HG03139 (cell line): ENCODE measurements at regions not wholly inside any gene's neighbourhood (a gene's known extent, or its start where the extent isn't known, plus 50 kb on each side); places are given as distances from the start of the nearest gene placed in this dataset.

ENCODE experiments used
- ATAC-seq: cut with Tn5 transposase; IDR thresholded peaks from one replicate; pipeline ENCODE4 v1.9.1; 2021; ENCODE audit not compliant: unreplicated experiment

DNA sequence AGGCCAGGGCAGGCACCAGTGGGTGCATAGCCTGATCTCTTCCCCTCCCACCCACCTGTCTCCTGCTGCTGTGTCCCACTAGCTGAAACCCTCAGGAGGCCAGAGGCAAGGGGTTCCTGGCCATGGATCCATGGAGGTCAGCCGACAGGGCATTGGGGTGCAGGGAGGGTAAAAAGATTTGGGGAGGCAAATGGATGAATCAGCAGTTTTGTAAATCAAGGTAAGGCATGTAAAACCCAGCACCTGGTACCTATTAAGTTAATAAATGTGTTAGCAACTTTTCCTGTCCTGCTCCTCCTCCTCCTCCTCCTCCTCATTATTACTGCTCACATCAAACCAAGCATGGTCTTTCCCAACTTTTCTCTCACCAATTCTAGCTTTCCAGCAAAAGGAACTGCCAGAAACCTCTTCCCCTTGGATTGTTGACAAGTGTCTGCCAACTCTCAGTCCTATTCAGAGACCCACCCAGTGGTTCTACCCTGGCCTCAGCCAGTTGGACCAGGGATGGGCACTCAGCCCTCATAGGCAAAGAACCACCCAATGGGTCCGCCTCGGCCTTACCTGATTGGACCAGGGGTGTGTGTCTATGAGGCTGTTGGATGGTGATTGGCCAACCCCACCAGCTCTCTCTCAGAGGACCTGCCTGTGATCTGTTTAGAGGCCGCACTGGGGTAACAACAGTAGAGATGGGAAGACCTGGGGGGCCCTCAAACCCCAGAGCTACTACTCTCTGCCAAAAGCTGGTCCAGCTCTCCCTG, 155.7 kb upstream of the GSC start:
- no peak for ATAC-seq

DNA sequence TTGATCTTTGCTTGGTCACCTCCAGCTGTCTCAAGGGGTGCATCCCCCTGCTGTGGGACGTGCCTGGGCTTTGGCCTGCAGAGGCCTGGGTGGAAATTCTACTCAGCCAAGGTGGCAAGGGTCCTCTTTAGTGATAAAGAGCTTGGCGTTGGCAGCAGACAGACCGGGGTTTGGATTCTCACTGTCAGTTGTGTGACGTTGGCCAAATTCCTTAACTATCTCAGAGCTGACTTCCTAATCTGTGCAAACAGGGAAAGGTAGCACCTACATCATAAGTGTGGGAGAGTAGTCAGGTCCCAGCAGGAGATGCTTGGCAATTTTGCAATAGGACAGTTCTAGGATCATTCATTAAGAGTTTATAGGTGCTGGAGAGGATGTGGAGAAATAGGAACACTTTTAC, 154.3 kb upstream of the GSC start:
- no peak for ATAC-seq

DNA sequence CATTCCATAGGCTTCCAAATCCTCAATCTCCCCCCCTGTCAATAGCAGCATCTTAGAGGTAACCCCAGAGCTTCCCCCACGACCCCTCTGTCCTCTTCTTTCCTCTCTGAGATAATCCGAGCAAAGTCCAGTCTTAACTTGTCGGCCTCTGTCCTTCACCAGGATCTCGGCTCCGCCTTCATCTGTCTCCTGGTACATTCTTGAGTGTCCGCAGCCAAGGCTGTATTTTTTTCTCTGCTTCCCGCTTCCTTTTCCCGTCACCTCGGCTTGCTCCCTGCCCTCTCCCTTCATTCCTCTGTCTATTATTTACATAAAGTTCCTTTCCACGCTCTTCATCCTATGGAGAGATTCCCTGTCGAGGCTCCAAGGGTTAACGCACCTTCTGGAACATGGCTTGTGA, 153.9 kb upstream of the GSC start:
- ATAC-seq = no peak

DNA sequence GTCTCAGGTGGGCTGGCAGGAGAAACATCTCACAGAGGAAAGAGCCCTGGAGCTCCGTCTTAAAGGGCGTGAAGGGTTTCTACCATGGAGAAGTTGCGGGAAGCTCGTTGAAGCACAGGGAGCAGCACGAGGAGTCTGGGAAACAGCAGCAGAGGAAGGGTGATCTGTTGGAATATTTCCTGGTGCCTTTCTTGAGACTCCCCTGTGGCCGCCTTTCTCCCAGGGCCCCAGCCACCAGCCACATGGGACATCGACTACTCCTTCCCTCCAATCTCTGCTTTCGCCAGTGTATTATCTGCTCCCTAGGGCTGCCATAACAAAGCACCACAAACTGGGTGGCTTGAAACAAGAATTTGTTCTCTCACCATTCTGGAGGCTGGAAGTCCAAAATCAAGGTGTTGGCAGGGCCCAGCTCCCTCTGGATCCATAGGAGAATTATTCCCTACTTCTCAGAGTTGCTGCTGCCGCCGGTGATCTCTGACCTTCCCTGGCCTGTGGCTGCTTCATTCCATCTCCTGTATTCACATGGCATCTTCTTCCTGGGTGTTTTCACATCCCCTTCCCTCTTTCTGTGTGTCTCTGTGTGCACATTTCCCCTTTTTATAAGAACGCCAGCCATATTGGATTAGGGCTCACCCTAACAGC, 152.8 kb upstream of the GSC start:
- no peak for ATAC-seq

DNA sequence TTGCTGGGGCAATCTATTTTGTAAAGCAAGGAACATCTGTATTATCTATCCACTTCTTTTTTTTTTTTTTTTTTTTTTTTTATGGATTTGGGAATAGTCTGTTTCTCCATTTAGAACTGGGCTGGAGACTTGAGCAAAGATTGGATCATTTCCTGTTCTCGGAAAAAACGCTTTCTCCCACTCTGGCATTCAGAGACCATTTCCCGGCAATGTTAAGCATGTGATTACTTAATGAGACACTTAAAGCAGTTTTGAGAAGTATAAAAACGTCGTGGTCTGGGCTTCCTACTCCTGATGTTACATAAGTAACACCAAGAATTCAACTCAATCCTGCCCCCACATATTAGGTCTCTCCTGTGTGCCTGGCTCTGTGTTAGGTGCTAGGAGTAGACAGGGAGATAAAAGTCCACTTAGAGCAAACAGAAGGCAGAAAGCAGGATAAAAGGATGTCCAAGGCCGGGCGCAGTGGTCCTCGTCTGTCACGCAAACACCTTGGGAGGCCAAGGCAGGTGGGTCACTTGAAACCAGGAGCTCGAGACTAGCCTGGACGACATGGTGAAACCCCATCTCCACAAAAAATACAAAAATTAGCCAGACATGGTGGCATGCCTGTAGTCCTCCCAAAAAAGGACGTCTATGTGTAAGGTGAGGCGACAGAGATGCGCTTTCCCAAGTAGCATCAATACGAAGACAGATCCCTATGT, 152.1 kb upstream of the GSC start:
- no peak for ATAC-seq

DNA sequence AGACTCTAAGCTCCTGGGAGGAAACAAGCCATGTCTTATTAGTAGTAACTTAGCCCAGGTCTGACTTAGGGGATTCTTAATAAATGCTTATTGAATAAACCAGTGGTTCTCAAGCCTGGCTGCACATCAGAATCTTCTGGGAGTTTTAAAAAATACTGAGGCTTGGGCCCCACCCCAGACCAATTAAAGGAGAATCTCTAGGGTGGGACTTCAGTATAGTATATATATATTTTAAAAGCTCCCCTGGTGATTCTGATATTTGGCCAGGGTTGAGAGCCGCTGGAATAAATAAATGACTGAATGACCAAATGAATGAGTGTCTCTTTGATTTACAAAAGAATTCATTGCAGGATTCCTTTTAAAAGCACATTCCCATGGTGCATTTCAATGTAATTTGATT, 151.5 kb upstream of the GSC start:
- no peak for ATAC-seq

DNA sequence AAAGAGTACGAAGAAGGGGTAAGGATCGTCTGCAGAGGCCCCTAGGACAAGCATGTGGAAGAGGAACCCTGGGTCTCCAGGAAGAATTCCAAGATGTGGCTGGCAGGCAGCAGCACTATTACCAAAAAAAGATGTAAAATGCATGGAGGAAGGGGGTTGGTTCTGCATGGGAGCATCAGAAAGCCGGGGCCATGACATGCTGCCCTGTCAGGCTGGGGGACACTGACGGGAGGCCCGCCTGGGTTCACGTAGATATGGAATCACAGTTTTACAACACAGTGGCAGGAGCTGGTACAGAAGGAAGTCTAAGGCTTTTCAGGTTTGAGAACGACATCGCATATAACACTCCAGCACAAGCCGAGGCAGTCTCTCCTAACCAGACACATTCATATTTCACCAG, 150.0 kb upstream of the GSC start:
- no peak for ATAC-seq

DNA sequence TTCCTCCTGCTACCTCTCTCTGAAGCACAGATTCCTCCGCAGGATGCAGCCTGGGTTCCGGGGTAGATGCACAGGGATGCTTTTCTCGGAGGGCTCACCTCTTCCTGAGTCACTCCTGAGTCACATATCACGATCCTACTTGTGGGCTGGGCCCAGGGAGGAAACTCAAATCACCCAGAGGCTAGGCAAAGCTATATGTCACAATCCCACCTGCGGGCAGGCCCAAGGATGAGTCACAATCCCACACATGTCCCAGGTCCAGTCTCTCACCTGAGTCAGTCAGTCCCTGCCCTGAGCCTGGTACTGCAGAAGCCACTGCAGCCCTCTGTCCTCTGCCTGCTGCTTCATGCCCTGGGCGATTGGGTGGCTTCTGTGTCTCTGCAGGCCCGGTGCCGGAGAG, 149.0 kb upstream of the GSC start:
- ATAC-seq = no peak

DNA sequence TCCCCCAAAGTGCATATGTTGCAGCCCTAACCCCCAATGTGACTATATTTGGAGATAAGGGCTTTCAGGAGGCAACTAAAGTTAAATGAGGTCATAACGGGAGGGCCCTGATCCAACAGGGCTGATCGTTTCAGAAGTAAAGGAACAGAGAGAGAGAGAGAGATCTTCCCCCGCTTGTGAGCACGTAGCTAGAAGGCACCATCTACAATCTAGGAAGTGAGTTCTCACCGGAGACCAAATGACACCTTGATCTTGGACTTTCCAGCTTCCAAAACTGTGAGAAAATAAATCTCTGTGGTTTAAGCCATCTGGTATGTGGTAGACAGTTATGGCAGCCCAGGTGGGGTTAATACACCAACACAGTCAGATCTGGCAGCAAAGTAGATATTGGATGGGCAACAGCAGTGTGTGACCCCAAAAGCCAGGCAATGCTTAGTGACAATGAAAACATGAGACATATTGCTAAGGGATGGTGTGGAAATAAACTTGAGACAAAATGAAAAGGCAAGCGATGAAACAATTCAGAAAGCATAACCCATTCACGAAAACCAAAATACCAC, 147.2 kb upstream of the GSC start:
- ATAC-seq = no peak

DNA sequence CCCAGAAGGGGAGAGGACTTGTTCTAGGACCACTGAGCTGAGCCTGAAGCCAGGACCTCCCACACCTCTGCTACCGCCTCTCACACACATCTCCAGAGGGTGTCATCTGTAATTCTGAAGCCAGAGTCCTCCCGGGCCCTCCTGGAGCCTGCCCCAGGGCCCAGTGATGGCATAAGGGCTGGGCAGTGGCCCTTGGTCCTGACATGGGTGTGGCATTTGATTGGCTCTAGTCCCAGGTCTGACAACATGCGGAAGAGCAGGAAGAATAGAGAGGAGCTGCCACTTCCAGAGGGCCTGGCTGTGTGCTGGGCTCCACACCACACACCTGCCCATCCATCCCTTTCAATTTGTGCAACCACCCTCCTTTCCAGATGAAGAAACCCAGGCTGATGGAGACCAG, 144.3 kb upstream of the GSC start:
- ATAC-seq = no peak

DNA sequence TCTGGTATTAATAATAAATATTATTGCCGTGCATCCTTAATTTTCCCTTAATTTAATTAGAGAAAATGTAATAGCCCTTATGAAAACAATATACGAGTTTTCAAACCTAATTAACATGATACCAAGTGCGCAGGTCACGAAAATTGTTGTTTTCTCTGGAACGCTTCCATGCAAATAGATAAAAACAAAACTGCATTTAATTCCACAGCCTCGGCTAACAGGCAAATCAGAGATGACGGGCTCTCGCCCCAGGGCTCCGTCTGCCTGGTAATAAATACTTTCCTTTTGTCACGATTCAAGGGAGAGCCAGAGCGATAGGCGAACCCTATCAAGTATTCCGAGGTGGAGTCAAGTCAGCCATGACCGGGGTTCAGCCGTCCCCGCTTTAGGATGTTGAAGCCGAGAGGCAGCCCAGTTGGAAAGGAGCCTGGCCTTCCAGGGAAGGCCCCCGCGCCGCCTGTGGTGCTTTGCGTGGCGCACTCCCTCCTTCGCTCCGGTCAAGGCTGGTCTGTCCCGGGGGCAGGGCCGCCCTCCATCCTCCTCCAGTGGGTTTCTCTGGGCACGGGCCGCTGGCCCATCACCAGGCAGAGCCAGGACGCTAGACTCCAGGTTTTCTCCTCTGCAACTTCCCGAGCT, 137.8 kb upstream of the GSC start:
- ATAC-seq = no peak

DNA sequence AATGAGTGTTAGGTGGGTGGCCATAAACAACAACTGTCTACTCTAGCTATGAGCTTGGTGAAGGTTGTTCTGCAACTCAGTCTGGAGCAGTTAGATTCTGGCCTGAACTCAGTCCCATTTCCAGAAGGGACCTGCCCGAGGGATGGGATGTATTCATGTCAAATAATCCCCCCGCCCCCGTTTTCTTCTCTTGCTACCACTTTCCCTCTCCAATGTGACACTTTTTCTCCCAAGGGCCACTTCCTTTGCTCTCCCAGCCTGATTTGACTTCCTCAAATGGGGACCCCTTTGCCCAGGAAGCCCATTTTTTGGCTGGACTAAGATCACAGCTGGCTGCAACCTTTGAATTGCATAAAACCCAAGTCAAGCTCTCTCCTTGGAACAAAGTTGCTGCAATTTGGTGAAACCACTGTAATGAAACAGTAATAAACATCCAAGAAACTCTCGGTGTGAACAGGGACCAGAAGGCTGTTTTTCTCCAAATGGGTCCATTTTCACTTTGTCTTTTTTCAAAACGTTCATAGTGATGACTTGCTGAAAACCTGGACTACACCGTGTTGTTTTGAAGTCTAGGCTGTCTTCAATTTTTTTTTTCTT, 137.2 kb upstream of the GSC start:
- no peak for ATAC-seq

DNA sequence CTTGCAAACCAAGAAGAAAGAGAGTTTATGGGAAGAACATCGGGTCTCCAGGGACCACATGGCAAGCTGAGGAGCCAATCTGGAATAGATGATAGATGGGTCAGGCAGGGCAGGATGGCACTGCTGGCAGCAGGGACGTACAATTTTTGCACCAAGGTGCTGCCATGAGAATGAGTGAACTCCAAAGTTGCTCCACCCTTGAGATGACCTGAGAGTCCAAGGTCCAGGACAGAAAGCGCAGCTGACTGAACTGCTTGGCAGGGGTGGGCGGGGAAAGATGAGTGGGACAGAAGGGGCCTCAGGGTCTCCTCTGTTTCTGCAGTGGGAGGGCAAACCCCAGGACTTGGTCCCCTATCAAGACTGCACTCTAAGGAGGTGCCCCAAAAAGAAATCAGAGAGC, 136.7 kb upstream of the GSC start:
- no peak for ATAC-seq

DNA sequence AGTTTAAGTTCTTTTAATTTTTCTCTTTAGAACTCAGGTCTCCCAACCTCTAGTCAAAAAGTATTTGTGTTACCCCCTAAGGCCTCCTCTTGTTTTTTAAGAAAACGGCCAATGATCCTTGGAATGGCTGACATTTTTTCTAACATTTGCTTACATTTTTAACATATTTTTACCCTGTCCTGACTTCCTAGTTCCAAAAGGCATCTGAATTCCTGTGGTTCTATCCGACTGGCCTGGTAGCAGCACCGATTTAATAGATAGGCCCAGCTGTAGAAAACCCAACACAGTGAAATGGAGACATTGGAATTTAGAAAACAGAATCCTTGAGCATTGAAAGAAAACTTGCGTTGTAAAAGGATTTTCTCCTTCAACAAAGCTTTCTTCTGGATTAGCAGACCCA, 134.7 kb upstream of the GSC start:
- no peak for ATAC-seq

DNA sequence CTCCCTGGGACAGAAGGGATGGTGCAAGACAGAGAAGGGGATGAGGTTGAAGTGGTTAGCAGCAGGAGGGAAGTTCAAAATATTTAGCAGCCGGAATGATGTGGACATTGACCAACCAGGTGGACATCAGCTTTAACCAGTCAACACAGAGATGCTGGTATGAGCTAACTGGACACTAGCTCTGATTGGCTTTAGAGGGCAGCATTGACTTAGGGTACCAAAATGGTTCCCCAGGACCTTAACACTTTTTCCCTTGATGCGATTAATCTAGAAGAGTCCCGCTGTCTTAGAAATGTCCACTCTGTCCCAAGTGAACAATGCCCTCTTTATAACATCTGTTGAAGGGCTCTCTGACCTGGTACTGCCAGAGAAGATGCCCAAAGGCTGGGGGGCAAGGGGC, 134.0 kb upstream of the GSC start:
- no peak for ATAC-seq

DNA sequence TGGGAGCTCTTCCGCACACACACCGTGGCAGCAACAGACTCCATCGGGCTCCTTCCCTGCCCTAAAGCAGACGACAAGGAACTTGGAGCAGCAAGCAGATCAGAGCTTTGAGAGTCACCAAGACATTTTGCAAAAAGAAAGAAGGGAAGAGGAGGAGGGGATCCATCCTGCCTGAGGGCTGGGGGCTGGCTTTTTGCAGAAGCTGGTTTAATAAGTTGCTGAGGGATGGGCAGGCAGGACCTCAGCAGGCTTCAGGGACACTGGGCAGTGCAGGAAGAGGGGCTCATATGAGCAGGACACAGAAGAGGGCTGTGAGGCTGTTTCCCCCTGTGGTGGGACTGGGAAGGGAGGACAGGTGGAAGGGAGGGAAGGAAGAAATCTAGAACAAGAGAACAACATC, 133.4 kb upstream of the GSC start:
- ATAC-seq = no peak

DNA sequence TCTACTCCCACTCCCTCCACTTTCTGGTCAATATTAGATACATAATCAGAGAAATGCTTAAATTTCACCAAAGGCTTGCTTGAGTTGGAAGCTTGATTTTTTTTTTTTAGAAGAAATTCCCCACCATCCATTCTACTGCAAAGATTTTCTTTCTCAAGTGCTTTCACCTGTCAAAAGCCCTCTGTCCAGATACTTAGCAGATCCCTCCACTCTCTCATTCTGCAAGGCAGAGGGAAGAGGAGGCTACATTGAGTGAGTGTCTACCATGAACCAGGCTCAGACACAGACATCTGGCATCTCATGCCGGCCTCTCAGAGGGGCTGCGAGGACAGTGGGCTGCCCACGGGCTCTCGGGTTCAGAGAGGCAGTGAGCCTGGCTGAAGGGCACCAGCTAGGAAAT, 127.6 kb upstream of the GSC start:
- no peak for ATAC-seq

DNA sequence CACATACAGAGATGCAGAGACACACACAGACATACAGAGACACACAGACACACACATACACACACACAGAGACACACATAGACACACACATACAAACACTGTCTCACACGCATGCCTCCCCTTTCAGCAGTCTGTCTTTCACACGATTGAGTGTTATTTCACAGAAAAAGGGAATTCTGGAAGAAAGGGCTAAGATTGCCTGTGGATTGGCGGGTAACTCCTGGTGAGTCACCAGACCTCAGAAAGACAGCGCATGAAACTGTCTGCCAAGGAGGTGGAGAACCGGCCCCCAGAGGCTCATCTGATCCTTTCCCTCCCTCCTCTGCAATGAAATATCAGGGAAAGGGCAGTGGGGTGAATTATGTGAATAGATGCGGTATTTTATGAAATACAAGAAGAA, 127.2 kb upstream of the GSC start:
- no peak for ATAC-seq

DNA sequence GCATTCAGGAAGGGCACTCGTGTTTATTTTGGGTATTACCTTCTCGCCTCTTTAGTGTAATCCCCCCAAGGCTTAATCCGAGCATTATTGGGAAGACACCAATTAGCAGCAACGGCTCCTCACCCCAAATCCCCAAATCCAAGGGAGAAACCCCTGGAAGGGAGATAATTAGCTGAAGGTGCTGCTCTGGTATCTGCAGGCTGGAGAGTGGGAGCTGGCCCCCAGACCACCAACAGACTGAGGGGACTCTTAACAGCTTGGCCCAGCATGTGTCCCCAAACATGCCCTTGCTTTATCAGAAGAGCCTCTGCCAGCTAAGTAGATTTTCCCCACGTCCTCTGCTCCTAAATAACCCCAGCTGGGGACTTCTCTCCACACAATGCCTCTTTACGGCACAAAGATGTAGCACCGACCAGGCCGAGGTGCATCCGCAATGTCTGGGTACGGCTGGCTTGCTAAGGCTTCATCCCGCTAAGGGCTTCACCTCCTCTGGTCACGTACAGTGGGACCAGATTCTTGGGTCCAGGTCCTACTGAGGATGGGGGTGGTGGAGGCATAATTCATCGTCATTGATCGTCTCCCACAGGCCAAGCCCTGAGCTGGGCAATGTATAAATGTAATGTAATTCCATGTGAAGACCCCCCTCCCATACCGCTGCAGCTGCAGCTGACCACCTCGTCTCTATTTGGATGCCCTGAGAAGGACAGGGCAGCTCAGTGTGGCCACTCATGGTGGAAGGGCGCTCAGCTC, 123.7 kb upstream of the GSC start:
- ATAC-seq = no peak

DNA sequence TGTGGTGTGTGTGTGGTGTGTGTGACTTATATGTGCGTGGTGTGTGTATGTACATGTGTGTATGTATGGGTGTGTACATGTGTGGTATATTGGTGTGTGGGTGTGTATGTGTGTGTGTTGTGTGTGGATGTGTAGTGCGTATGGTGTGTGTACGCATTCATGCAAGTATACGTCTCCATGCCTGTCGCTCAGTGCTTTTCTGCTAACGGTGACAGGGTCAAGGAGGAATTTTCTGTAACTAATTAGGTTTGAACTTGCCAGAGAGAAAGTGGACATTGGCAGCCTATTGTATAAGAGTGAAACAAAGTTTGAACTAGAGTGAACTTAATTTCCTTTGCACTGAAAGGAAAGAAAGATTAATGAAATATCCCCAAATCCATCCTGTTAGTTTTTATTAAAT, 120.9 kb upstream of the GSC start:
- ATAC-seq = no peak
